ENCODE measurements at regions not wholly inside any gene's neighbourhood (a gene's known extent, or its start where the extent isn't known, plus 50 kb on each side); places are given as distances from the start of the nearest gene placed in this dataset.
A peak's percentile ranks its signal among the peaks of the same experiment; 100 is the strongest.

DNA sequence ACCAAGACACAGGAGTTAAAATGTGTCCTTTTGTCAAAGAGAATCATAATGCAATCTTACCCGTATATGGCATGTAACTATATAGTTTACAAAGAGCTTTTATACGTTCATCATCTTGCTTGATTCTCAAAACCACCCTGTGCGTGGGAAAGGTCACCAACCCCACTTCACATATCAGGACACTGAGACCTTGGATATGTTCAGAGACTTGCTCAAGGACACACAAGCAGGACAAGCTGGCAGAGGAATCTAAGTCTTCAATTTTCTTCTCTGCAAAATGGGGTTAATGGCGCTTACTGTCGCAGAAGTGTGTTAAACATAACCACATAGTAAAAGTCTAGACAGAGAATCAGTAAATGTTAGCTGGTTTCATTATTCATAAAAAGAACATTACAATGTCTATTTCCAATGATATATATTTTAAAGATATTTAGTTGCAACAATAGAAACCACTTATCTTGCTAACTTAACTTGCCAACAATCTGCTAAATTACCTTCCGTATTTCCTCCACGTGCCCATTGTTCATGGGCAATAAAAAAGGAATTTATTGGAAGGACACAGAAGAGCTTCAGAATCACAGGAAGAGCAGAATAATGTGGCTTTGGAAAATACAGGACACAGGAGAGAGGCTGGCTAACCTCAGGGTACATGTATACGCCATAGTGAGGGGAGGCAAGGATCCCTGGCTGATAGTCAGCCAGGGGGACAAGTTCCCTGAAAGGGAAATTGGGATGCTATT, 64.6 kb upstream of the TAPT1 start:
- Mint-ChIP-seq H3K4me3 (no peak overlapping the region), H3K27me3 (peaks cover 23% of the 10 kb centered on the region), H3K9me3 (no peaks in the 10 kb centered on the region), H3K36me3 (ENCODE audit: low read depth) (no peaks in the 10 kb centered on the region), H3K4me1 (ENCODE audit: low read depth) (peaks cover 4% of the 10 kb centered on the region), H3K27ac (no peak overlapping the region)
- H3K4me1 ChIP-seq (ENCODE audit: insufficient read depth, low read length) = no peaks in the 10 kb centered on the region
- no peaks in the 10 kb centered on the region for H3K9me3 ChIP-seq (ENCODE audit: control insufficient read depth in 1 of 2, insufficient read depth in 1 of 2, low read length in 2 of 2)
- ATAC-seq (ENCODE audit: poor library complexity) (no peak), DNase-seq (no peak)
- H3K36me3 ChIP-seq (ENCODE audit: insufficient read depth, low read length) = no peaks in the 10 kb centered on the region
- intact Hi-C loops (cut with DNase I, micrococcal nuclease) = loop anchor here (1.0 to 10.0 kb wide), 3 partner anchors 152 to 1156 kb away; no protein-coding TSS in a partner anchor
- TF ChIP-seq, protein P1, sequence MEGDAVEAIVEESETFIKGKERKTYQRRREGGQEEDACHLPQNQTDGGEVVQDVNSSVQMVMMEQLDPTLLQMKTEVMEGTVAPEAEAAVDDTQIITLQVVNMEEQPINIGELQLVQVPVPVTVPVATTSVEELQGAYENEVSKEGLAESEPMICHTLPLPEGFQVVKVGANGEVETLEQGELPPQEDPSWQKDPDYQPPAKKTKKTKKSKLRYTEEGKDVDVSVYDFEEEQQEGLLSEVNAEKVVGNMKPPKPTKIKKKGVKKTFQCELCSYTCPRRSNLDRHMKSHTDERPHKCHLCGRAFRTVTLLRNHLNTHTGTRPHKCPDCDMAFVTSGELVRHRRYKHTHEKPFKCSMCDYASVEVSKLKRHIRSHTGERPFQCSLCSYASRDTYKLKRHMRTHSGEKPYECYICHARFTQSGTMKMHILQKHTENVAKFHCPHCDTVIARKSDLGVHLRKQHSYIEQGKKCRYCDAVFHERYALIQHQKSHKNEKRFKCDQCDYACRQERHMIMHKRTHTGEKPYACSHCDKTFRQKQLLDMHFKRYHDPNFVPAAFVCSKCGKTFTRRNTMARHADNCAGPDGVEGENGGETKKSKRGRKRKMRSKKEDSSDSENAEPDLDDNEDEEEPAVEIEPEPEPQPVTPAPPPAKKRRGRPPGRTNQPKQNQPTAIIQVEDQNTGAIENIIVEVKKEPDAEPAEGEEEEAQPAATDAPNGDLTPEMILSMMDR (IDR thresholded peaks at IDR 0.05) = no peak
- peaks cover 0 to 9% of the 10 kb centered on the region in 2 experiments for H3K27me3 ChIP-seq (ENCODE audit: control insufficient read depth in 1 of 2, insufficient read depth in 2 of 2, low read length in 2 of 2)
- no peak overlapping the region for H3K27ac ChIP-seq (ENCODE audit: low read depth in 1 of 2, low read length in 2 of 2)
- ChIA-PET POLR2A (no interaction called here), CTCF (interaction anchor here (0.7 kb wide), 1 partner anchor 1182 kb away, joined by 3 read pairs; no protein-coding TSS in a partner anchor)
- H3K4me3 ChIP-seq (ENCODE audit: low read length) = no peak overlapping the region

DNA sequence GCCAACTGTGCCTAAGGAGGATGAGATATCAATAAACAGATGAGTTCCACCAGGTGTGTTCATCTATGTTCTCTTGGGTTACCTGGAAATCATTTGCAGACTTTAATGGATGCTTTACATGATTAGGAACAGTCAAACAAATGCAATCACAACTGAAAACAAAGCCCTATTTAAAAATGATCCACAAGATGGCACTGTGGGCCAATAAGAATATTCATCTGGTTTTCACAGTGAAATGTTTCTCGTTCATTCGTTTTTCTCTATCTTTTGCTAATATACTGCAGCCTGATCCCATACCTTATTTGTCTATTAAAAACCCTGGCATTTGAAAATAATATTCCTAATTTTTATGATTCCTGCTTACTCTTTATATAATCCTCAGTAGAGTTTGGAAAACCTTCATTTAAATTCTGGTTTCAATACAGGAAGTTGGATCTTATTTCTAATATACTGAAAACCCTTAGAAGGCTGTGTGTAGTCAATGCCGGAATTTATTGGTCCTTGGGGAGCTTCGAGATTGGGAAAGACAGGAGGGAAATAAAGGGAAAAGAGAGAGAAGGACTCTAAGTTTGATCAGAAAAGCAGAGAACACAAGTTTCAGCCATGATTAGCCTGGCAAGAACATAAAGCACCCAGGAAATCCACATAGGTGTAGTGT, 63.8 kb upstream of the TAPT1 start:
- Histone ChIP-seq H3K4me1 (ENCODE audit: insufficient read depth, low read length) (no peaks in the 10 kb centered on the region), H3K27ac (ENCODE audit: low read depth in 1 of 2, low read length in 2 of 2) (no peak overlapping the region), H3K4me3 (ENCODE audit: low read length) (no peak overlapping the region), H3K36me3 (ENCODE audit: insufficient read depth, low read length) (no peaks in the 10 kb centered on the region), H3K27me3 (ENCODE audit: control insufficient read depth in 1 of 2, insufficient read depth in 2 of 2, low read length in 2 of 2) (peaks cover 0 to 9% of the 10 kb centered on the region in 2 experiments), H3K9me3 (ENCODE audit: control insufficient read depth in 1 of 2, insufficient read depth in 1 of 2, low read length in 2 of 2) (no peaks in the 10 kb centered on the region)
- H3K9me3 Mint-ChIP-seq = peaks cover 1% of the 10 kb centered on the region
- H3K4me3 Mint-ChIP-seq = no peak overlapping the region
- ATAC-seq (ENCODE audit: poor library complexity) = no peak
- TF ChIP-seq, protein P1 (IDR thresholded peaks at IDR 0.05) = peak; percentile 69
- CTCF ChIA-PET = no interaction called here
- peaks cover 25% of the 10 kb centered on the region for H3K27me3 Mint-ChIP-seq
- peak in 3 of 14 experiments; percentile 7 to 40 (median 33) for DNase-seq
- POLR2A ChIA-PET = interaction anchor here (0.6 kb wide), 1 partner anchor 1021 kb away, joined by 3 read pairs; no protein-coding TSS in a partner anchor
- intact Hi-C loops (cut with DNase I, micrococcal nuclease) = loop anchor here (1.0 to 10.0 kb wide), 4 partner anchors 153 to 1157 kb away; no protein-coding TSS in a partner anchor
- peaks cover 4% of the 10 kb centered on the region for H3K4me1 Mint-ChIP-seq (ENCODE audit: low read depth)
- H3K27ac Mint-ChIP-seq = no peak overlapping the region
- H3K36me3 Mint-ChIP-seq (ENCODE audit: low read depth) = no peaks in the 10 kb centered on the region

DNA sequence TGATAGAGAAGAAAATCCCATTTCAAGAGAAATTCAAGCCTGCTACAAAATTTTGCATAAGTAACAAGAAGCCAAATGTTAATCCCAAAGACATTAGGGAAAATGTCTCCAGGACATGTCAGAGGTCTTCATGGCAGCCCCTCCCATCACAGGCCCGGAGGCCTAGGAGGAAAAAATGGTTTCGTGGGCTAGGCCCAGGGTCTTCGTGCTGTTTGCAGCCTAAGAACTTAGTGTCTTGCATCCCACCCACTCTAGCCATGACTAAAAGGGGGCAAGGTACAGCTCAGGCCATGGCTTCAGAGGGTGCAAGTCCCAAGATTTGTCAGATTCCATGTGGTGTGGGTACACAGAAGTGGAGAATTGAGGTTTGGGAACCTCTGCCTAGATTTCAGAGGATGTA, 57.8 kb upstream of the TAPT1 start:
- no peaks in the 10 kb centered on the region for H3K4me1 Mint-ChIP-seq (ENCODE audit: low read depth)
- no peak overlapping the region for H3K27ac Mint-ChIP-seq
- no peak overlapping the region for H3K27ac ChIP-seq (ENCODE audit: low read depth in 1 of 2, low read length in 2 of 2)
- ChIA-PET CTCF (no interaction called here), POLR2A (no interaction called here)
- DNase-seq = no peak
- H3K9me3 Mint-ChIP-seq = peaks cover 5% of the 10 kb centered on the region
- no peak overlapping the region for H3K4me3 ChIP-seq (ENCODE audit: low read length)
- no peak overlapping the region for H3K4me3 Mint-ChIP-seq
- intact Hi-C loops (cut with DNase I, micrococcal nuclease) = no loop called here
- TF ChIP-seq, protein P1 (IDR thresholded peaks at IDR 0.05) = no peak
- H3K36me3 ChIP-seq (ENCODE audit: insufficient read depth, low read length) = no peaks in the 10 kb centered on the region
- H3K36me3 Mint-ChIP-seq (ENCODE audit: low read depth) = peaks cover 5% of the 10 kb centered on the region
- no peak for ATAC-seq (ENCODE audit: poor library complexity)
- peaks cover 0 to 6% of the 10 kb centered on the region in 2 experiments for H3K9me3 ChIP-seq (ENCODE audit: control insufficient read depth in 1 of 2, insufficient read depth in 1 of 2, low read length in 2 of 2)
- no peaks in the 10 kb centered on the region for H3K4me1 ChIP-seq (ENCODE audit: insufficient read depth, low read length)
- peaks cover 28% of the 10 kb centered on the region for H3K27me3 Mint-ChIP-seq
- H3K27me3 ChIP-seq (ENCODE audit: control insufficient read depth in 1 of 2, insufficient read depth in 2 of 2, low read length in 2 of 2) = peaks cover 4 to 7% of the 10 kb centered on the region in 2 experiments
